Loucy (cell line): ENCODE measurements at regions not wholly inside any gene's neighbourhood (a gene's known extent, or its start where the extent isn't known, plus 50 kb on each side); places are given as distances from the start of the nearest gene placed in this dataset.

Source experiments
- H2AFZ ChIP-seq: fragments of 200-600 bp; sonication (generic); 2 replicates; pipeline ENCODE4 v1.6.0; 2016; ENCODE audit warnings: antibody characterized with exemption, mild to moderate bottlenecking, low read length, moderate library complexity
- H3F3A ChIP-seq: fragments of 200-600 bp; 2 replicates; pipeline ENCODE4 v1.6.0; 2016; ENCODE audit warnings: antibody characterized with exemption, low read depth, mild to moderate bottlenecking
- H3K27me3 ChIP-seq: fragments of 200-600 bp; sonication (generic); 2 replicates; pipeline ENCODE4 v1.6.1; 2014; ENCODE audit warnings: low read length, mild to moderate bottlenecking; ENCODE audit not compliant: insufficient read depth, poor library complexity, severe bottlenecking
- H3K36me3 ChIP-seq: fragments of 200-600 bp; sonication (generic); 2 replicates; pipeline ENCODE4 v1.6.1; 2016; ENCODE audit warnings: low read length; ENCODE audit not compliant: insufficient read depth
- H3K4me1 ChIP-seq: fragments of 200-600 bp; sonication (generic); 2 replicates; pipeline ENCODE4 v1.5.1; 2014; ENCODE audit warnings: low read length, mild to moderate bottlenecking; ENCODE audit not compliant: insufficient read depth, poor library complexity, severe bottlenecking
- H3K4me2 ChIP-seq: fragments of 200-600 bp; sonication (generic); 2 replicates; pipeline ENCODE4 v1.6.0; 2014; ENCODE audit warnings: antibody characterized with exemption, low read length, low read depth, mild to moderate bottlenecking; ENCODE audit not compliant: poor library complexity, severe bottlenecking
- H3K4me3 ChIP-seq: fragments of 200-600 bp; sonication (generic); 2 replicates; pipeline ENCODE4 v1.5.1; 2014; ENCODE audit warnings: low read length, mild to moderate bottlenecking, mixed read lengths; ENCODE audit not compliant: poor library complexity, severe bottlenecking
- H3K79me2 ChIP-seq: fragments of 200-600 bp; sonication (generic); 2 replicates; pipeline ENCODE4 v1.6.1; 2014; ENCODE audit warnings: low read length; ENCODE audit not compliant: insufficient read depth
- H3K9ac ChIP-seq: fragments of 200-600 bp; sonication (generic); 2 replicates; pipeline ENCODE4 v1.6.0; 2014; ENCODE audit warnings: mild to moderate bottlenecking, low read depth, low read length, moderate library complexity; ENCODE audit not compliant: poor library complexity, severe bottlenecking
- H3K9me2 ChIP-seq: fragments of 200-600 bp; sonication (generic); replicated peaks from 2 replicates; pipeline ENCODE4 v1.6.1; 2016; ENCODE audit warnings: low read depth, low read length, mixed read lengths
- H3K9me3 ChIP-seq: fragments of 200-600 bp; sonication (generic); 2 replicates; pipeline ENCODE4 v1.6.1; 2014; ENCODE audit warnings: mild to moderate bottlenecking, antibody characterized with exemption, low read length, low read depth; ENCODE audit not compliant: insufficient read depth
- H4K20me1 ChIP-seq: fragments of 200-600 bp; sonication (generic); 2 replicates; pipeline ENCODE4 v1.6.0; 2014; ENCODE audit warnings: antibody characterized with exemption, low read length, mild to moderate bottlenecking; ENCODE audit not compliant: insufficient read depth, poor library complexity, severe bottlenecking
- CTCF ChIP-seq: fragments of 200-600 bp; sonication (generic); conservative IDR thresholded peaks from 2 replicates; pipeline ENCODE4 v1.5.1; 2014; ENCODE audit warnings: mild to moderate bottlenecking, antibody characterized with exemption, low read length
- EZH2phosphoT487 ChIP-seq: fragments of 200-600 bp; IDR thresholded peaks from 2 replicates; pipeline ENCODE4 v1.6.1; 2018; ENCODE audit warnings: antibody characterized with exemption, mild to moderate bottlenecking, moderate library complexity, borderline replicate concordance

- H3F3A ChIP-seq, result no peaks in the 10 kb centered on the region
- H2AFZ ChIP-seq, result no peak overlapping the region
- no peaks in the 10 kb centered on the region for H3K79me2 ChIP-seq
- no peak for TF ChIP-seq EZH2phosphoT487
- no peak for TF ChIP-seq CTCF
- no peak overlapping the region for H3K4me3 ChIP-seq
- H3K36me3 ChIP-seq, result no peaks in the 10 kb centered on the region
- no peaks in the 10 kb centered on the region for H4K20me1 ChIP-seq
- no peaks in the 10 kb centered on the region for H3K9me2 ChIP-seq
- no peaks in the 10 kb centered on the region for H3K9me3 ChIP-seq
- no peak overlapping the region for H3K9ac ChIP-seq
- H3K27me3 ChIP-seq, result no peaks in the 10 kb centered on the region
- H3K4me2 ChIP-seq, result no peak overlapping the region
- no peaks in the 10 kb centered on the region for H3K4me1 ChIP-seq
Observed at GRCh38 chr10:62587011-62587410, 212.8 kb downstream of the ZNF365 start.

GRCh38 chr10:62588116-62588515 lies 213.9 kb downstream of the ZNF365 start:
- Histone ChIP-seq H3K4me1 (no peaks in the 10 kb centered on the region), H3K4me2 (no peak overlapping the region), H3F3A (no peaks in the 10 kb centered on the region), H3K79me2 (no peaks in the 10 kb centered on the region), H3K4me3 (no peak overlapping the region), H3K9me3 (no peaks in the 10 kb centered on the region), H2AFZ (no peak overlapping the region), H3K9ac (no peak overlapping the region), H3K36me3 (no peaks in the 10 kb centered on the region), H4K20me1 (no peaks in the 10 kb centered on the region), H3K9me2 (no peaks in the 10 kb centered on the region), H3K27me3 (no peaks in the 10 kb centered on the region)
- no peak for TF ChIP-seq CTCF
- TF ChIP-seq EZH2phosphoT487, result no peak

DNA sequence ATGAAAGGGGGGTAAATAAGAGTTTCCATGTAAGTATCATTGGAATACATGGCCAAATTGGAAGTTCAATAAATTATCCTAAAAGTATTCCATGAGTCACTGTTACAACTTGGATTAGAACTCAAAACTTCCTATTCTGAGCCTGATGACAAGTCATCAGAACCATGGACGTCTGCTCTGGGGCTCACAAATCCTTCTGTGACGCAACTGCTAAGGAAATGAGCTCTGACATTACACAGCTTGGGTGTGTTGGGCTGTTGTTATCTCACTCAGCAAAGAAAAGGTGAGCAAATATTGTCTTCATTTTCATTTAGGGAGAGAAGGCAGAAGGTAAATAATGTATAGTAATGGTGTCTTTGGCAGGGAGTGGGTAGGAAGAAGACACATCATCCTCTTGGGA lies 214.8 kb upstream of the ADO start:
- H3K9me2 ChIP-seq, result no peaks in the 10 kb centered on the region
- no peaks in the 10 kb centered on the region for H3K4me1 ChIP-seq
- no peaks in the 10 kb centered on the region for H3K79me2 ChIP-seq
- H3K36me3 ChIP-seq, result no peaks in the 10 kb centered on the region
- H3K9me3 ChIP-seq, result no peaks in the 10 kb centered on the region
- no peak overlapping the region for H3K4me2 ChIP-seq
- no peaks in the 10 kb centered on the region for H3K27me3 ChIP-seq
- H2AFZ ChIP-seq, result no peak overlapping the region
- H4K20me1 ChIP-seq, result no peaks in the 10 kb centered on the region
- H3K4me3 ChIP-seq, result no peak overlapping the region
- no peak overlapping the region for H3K9ac ChIP-seq
- TF ChIP-seq EZH2phosphoT487, result no peak
- TF ChIP-seq CTCF, result no peak
- no peaks in the 10 kb centered on the region for H3F3A ChIP-seq
